ENCODE measurements at regions not wholly inside any gene's neighbourhood (a gene's known extent, or its start where the extent isn't known, plus 50 kb on each side); places are given as distances from the start of the nearest gene placed in this dataset.

DNA sequence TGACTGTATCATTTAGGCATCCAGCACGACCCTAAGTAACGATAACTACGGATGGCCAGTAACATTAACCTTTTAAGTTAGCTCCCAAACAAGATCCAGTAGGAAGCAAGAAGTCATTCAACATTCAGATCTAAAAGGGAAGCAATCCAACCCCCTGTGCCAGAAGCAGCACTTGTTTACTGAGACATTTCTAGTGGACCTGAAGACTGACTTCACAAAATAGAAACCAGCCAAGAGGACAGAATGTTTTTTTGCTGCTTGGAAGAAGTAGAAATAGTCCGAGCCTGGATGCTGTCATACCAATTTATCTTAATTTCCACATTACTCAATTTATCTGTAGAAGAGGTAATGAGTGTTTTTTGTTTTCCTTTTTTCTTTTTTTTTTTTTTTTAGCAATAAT is 88.0 kb upstream of the CTTNBP2 start:
- no peak for TF ChIP-seq POLR2A (IDR thresholded peaks at IDR 0.05)
- TF ChIP-seq, protein P1, sequence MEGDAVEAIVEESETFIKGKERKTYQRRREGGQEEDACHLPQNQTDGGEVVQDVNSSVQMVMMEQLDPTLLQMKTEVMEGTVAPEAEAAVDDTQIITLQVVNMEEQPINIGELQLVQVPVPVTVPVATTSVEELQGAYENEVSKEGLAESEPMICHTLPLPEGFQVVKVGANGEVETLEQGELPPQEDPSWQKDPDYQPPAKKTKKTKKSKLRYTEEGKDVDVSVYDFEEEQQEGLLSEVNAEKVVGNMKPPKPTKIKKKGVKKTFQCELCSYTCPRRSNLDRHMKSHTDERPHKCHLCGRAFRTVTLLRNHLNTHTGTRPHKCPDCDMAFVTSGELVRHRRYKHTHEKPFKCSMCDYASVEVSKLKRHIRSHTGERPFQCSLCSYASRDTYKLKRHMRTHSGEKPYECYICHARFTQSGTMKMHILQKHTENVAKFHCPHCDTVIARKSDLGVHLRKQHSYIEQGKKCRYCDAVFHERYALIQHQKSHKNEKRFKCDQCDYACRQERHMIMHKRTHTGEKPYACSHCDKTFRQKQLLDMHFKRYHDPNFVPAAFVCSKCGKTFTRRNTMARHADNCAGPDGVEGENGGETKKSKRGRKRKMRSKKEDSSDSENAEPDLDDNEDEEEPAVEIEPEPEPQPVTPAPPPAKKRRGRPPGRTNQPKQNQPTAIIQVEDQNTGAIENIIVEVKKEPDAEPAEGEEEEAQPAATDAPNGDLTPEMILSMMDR (IDR thresholded peaks at IDR 0.05 in 4 of 5, conservative IDR thresholded peaks at IDR 0.05 in 1 of 5), result no peak
